Stimulated activated CD8-positive, alpha-beta memory T cell treated with anti-CD3 and anti-CD28 coated beads, Interleukin-12 subunit alpha, Interleukin-12 subunit beta, amount 100 ng/mL, for 24 hours (primary cell): ENCODE measurements at regions not wholly inside any gene's neighbourhood (a gene's known extent, or its start where the extent isn't known, plus 50 kb on each side); places are given as distances from the start of the nearest gene placed in this dataset.
"Not testable (repeated sequence)": the region's sequence is repeated elsewhere in the genome, so short reads cannot be mapped to it uniquely, and the experiment has no call there.

Source experiments
- DNase-seq: peaks from one replicate; pipeline ENCODE4 v3.0.0-alpha.2; 2020; ENCODE audit errors: extremely low read depth

DNA sequence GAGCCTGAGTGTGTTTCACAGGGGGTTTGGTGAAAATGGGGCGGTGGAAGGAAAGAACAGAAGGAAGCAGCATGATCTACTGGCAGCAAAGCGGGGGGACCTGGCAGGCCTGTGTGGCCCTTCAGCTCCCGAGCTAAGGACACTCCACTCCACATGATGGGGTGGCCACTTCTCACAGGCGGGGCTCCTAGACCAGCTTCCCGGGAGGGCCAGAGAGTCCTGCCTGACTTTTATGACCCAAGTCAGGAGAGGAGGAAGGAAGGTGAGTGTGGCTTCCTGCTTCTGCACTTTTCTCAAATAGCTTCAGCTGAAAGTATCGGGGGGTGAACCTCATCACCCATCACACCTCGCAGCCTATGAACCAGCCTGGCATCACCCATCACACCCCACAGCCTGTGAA is 117.5 kb upstream of the AFDN start:
- DNase-seq = no peak

DNA sequence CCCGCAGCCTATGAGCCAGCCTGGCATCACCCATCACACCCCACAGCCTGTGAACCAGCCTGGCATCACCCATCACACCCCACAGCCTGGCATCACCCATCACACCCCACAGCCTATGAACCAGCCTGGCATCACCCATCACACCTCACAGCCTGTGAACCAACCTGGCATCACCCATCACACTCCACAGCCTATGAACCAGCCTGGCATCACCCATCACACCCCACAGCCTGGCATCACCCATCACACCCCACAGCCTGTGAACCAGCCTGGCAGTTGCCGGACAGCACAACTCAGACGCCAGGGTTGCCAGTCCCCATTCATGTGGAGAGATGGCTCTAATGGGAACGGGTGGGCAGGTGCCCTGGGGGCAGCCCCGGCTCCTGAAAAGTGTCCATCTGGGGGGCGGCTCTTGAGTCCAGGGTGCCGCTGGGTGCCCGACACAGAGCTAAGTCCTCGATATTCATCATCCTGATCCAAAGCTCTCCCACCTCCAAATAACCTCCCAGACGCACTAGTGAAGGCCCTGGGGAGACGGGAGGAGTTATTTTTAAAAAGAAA is 116.9 kb upstream of the AFDN start:
- not testable (repeated sequence) for DNase-seq

DNA sequence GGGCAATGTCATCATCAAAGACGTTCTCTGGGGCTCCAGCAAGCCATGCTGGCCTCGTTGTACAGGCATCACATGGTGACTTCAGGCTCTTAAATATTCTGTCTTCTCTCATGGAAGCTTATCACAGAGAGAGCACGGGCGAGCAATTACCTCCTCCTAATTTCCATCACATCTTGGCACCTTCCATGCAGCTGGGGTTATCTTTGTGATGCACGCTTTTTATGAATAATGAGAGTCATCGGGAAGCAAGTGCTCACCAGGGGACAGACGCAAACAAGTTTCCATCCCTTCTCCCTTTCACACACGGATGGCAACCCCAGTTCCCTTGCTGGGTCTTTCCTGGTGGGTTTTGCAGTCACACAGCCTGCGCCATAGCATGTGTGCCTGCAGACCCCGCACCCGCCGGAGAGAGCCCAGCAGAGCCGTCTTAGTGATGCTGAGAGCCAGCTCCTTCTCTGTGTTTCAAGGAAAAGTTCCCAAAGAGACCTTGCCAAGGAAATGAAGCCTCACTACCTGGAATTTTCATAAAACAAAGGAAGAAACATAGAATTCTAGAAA is 116.3 kb upstream of the AFDN start:
- DNase-seq = no peak

DNA sequence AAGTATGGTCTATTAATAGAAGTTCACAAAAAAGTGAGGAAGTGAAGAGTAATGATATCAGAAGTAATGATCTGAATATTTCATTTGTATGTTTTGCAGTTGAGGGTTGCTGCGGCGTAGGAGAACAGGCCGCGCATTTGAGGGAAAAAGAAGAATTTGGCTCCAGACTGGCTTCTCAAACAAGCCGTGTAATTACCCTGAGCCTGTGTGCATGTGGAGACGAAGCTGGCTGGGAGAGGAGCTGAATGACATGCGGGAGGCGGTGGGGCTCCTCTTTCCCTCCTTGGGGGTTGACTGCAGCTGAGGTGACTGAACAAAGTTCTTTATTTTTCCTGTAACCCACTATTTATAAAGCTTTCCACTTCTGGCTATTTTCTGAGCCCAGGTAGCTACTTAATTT is 115.5 kb upstream of the AFDN start:
- DNase-seq = no peak

DNA sequence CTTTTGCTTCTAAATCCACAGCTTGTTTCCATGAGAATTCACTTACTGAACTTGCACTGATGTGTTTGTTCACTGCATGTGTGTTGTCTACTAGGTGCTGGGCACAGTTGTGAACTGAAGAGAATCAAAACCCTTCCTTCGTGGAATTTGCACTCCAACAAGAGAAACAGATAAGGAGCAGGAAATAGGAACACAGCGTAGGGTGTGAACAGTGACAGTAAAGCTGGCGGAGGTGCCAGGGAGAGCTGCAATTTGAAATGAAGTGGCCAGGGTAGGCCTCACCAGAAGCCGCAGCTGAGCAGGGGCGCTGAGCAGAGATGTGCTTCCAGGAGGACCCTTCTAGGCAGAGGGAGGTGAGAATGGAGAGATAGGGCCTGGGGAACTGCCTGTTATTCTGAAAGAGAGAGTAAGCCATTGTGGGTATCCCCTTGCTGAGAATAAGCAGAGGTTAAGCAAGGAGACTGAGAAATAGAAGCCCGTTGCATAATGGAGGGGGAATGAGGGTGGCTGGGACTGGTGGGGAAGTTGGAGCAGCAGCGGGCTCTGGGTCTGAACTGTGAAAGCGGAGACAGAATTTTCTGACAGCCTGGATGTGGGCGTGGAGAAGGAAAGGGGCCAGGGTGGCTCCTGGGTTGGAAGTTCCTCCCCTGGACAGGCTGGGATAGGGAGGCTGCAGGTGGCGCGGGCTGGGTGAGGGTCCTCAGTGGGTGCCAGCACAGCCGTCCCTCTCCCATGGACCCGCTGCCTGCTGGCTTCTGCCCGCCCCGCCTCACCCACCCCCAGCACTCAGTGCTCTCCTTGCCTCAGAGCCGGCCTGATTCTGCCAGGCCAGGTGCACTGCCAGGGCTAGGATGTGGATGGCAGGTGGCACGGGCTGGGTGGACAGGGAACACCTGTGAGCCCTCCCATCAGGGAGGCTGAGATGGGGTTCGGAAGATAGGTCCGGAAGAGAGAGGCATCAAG is 114.7 kb upstream of the AFDN start:
- no peak for DNase-seq

DNA sequence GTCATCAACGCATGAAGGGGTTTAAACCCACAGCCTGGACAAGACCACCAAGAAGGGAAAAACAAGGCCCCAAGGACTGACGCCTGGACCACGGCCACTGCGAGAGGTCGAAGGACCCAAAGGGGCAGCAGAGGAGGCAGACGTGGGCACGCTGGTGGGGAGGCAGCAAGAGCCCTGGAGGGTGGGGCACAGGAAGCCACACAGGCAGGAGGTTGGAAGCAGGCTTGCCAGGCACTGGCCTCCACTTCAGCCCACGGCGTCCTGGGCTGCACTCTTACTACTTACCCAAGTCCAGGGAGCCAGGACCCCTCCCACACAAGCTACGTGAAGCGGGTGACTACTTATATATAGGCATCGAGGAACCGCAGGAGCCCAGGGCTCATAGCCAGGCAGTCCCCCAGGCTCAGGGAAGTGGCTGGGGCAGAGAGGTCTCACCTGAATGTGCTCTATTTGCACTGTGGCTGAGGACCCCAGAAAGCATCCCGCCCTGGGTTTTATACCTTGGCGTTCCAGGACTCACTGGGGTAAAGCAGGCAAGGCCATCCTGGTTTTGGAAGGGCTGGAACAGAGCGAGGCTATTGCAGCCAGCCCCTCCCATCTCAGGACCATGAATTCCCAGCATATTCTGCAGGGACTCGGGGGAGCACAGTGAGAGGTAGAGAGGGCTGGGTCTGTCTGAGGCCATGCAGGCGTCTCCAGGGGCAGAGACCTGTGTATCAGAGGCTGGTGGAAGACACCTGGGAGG is 113.8 kb upstream of the AFDN start:
- no peak for DNase-seq

DNA sequence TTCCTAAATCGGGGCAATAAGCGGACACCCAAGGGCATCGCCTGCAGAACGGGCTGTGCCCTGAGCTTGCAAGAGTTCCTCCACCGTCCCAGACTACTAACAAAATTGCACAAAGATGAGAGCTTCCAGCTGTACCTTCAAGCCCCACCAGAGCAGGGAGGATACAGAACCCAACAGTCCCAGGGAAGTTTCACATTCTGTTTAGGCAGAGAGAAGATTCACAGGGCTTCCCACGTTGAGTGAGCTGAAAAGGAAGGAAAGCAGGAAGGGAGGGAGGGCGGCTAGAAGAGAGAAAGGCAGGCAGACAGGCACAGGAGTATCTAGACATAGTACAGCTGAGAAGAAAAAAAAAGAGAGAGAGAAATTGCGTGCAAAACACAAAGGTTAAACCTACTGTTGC is 112.6 kb upstream of the AFDN start:
- no peak for DNase-seq

DNA sequence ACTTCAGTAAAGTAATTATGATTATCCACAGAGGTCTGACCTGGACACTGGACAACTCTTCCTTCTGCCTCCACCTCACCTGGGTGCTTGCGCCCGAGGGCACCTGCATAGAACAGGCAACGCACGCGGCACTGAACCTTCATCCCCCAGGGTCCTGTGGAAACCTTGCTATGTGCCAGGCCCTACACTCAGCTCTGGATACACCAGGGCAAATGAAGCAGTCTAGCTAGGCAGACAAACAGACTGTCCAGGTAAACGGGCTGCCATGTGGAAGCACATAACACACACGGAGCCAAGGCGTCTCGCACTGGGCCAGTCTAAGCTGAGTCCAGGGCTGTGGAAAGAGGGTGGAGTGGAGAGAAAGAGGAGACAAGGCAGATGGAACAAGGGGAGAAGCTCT is 109.3 kb upstream of the AFDN start:
- no peak for DNase-seq

DNA sequence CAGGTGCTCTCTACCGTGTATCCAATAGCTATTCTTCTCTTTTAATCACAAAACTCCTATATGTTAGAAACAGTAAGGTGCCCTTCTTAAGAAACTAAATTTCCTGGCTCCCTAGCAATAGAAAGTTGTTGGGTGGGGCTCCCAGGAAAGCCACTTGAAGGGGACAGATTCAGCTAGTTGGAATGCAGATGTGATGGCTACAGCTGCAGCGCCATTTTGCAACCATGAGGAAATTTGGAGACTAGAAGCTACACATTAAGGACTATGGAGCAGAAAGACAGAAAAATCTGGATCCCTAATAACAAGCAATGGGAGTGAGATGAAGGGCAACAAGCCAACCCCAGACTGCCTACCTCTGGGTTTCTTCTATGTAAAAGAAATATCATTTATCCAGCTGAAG is 108.8 kb upstream of the AFDN start:
- no peak for DNase-seq

DNA sequence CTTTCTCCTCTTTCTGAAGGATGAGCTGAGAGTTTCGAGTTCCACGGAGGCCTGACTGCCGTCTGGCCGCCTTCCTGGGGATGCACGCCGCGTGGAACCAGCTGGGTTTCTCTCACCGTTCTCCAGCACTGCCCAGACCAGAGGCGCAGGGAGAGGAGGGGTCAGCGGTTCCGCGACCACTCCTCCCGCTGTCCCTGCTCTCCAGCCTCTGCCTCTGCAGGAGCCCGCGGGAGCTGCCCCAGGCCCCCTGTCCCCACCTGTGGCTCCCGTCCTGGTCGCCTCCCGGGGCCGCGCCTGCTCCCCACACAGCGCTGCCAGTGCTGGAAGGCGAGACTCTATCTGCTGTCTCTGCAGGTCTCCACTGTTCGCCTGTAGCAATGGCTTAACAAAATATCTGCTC is 106.8 kb upstream of the AFDN start:
- no peak for DNase-seq

DNA sequence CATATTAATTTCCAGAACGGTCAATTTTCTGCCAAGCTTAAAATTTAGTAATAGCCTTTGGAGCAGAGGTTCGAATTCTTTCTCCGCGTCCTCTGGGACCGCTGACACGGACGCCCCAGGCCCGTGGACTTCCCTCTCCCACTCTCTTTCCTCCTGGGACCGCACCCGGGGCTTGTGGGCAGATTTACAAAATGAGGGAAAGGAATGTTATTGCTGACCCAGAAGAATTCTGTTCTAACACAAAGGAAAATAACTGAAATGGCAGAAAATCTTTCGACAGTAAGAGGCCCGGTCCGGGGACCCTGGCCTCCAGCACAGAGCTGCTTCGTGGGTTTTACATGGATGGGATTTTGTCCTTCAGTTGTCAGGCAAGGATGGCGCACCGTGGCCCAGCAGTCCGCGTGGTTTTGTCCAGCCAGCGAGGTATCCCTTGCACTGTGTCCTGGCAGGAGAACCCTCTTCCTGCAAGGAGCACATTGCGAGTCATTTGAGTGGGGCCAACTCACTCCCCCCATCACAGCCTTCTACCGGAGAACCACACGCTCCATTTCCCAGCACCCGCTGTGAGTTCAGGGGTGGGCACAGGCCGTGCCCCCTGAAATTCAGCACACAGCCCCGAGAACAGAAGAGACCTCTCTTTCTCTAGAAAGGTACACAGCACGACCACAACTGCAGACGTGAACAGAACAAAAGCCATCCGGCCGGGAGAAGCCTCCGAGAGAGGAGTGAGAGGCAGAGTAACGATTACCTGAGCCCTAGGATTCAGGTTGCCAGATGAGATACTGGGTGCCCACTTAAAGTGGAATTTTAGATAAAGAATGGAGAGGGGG is 106.0 kb upstream of the AFDN start:
- no peak for DNase-seq

DNA sequence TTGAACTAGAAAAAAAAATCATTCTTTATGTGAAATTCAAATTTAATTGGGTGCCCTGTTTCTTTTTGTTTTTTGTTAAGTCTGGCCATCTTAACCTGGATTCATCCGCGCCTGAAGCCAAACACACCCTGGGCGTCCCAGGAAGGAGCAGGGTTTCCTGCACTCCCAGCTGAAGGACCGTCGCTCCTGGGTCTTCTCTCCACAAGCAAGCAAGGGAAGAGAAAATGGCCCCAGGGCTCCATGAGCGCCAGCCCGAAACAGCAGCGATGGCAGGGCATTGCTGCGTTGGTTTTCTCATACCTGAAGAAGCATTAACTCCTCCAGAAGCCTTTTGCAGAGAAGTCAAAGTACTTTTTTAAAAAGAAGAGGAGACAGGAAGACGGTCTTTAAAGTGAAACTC is 105.4 kb upstream of the AFDN start:
- no peak for DNase-seq

DNA sequence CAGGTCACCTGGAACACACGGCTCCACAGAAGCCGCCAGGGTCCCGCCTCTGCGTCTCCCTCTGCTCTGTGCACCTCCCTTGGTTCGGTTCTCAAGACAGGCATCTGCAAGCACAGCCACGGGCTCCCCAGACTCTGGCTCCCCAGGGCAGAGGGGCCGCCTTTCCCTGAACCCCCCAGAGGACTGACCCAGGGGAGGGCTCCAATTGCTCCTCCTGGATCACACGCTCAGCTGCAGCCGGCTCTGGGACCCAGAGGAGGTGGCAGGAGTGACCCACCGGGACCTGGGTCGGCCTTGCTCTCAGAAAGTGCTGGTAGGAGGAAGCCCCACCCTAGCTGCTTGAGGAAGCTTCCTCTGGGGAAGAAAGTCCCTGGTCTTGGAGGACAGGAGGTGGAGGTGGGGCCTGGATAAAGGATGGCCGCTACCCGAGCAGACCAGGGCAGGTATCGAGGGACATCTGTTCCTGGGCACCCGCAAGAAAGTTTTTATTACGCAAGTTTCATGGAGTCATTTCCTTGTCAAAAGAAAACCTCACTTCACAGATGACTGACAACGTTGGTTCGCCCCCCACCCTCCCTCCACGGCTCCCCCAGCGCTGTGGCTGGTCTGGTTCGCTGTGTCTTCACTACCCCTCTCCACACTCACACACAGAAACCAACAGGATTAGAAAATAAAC is 103.9 kb upstream of the AFDN start:
- no peak for DNase-seq

DNA sequence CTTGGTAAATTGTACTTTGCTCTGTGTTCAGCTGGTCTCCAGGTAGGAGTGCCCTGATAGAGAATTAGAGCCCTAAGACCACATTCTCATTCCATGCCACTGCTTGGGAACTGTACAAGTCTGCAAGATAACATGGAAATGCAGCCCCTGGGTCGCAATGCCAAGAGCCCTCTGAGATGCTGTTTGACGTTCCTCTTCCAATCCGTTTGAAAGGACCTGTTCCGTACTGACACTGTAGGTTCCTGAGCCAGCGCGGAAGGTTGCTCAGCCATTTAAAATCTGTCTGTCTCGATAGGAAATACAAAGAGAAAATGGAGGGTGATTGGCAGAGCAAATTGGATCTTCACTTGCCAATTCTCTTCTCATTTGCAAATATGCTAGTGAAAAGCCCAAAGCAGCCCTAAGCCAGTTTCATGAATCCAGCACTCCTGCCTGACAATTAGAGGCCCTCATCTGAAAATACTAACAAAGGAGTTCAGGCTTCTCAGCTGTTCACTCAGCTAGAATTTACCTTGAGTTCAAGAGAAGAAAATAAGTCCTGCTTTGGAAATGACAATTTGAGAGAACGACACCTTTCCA is 100.6 kb upstream of the AFDN start:
- no peak for DNase-seq

DNA sequence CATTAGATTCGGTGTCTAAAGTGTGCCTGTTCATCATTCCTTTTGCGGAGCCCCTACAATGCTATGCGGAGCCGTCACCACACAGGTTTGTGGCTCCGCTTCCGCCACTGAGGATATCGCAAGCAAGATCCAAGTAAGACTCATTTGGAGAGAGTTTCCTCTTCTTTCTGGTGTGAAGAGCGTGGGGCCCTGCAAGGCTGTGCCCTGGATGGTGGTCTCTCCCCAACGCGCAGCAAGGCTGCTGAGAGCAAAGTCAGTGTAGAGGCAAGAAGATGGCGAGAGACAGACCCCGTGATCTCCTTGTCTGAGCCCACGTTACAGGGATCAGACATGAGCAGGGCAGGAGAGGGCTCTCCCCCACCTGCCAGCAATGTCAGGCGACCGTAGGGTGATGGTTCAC is 96.3 kb upstream of the AFDN start:
- DNase-seq = no peak

DNA sequence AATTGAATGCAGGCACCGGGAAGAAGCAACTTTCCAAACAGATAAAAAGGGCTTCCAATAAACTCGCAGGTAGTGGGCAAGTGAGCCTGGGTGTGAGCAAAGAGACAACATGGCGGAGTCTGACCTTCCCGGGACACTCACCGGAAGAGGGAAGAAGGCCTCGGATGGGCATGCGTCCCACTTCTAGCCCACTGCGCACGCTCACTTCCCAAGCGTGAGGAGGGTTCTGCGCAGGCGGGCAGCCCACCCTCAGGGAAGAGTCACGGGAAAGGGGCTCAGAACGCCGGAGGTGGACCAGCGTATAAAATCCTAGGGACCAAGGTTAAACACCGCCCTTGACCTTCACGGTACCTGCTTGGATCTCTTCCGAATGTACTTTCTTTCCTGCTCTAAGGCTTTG is 95.5 kb upstream of the AFDN start:
- DNase-seq = no peak

DNA sequence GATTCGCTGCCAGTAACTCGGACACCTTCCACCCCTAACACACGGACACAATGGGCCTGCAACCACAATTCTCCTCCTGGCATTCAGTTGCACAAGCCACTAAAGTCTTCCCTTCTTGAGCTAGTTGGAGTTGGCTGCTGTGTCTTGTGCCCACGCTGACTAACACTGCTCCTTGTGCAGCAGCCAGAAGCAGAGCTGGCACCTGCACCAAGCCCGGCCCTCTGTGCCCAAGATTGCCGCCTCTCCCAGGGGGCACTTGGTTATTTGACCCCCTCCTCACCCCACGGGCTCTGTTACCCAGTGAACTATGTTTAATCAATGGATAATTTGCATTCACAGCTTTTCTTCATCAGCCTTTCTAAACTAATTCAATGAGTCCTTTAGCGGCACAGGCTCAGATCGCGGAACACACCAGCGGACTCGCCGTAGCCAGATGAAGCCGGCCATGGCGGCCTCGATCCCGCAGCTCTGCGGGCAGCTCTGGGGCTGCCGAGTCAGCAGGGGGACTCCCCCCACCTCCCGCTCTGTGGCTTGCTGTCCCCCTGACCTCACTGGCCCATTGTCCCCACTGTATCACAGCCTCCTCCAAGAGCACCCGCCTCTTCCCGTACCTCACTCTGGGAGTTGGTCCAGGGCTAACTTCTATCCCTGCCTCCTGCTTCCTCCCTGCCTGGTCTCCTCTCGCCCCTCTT is 94.8 kb upstream of the AFDN start:
- DNase-seq = no peak

DNA sequence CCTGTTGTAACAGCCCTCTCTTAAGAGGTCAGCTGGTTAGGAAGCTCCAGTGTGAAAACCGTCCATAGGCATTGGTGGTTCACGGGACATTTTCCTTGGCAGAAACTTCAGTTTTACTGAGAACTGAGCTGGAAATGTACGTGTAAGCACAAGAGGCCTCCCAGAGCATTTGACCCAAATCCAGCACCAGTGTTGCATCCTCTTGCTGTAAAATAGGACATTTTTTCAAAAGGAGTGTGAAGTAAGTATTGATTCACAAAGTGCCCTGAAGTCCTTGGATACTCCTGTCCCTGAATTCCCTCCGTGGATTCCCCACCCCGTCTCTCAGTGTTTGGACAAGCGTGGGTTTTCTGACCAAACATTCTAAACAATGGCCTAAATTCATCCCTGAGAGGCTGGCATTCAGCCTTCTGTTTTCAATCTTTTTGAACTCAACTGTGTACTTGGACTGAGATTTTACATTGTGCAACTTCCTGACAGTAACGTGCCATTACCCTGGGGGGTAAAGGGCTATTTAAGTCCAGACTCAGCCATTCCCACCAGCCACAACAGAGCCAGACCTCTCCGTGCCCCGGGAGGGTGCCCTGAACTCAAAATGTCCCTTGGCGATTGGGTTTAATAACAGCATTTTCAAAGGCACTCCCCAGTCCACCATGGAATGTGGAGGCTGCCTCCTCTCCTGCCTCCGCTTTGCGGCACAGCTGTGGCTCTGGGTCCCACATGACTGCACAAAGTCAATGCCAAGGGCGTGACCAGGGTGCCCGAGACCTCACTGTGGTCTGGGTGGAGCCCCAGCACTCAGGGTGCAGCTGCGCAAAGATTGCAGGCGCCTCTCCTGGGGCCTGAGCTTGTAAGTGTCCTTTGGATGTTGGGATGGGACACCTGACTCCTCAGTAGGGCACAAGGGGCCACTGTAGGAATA is 92.7 kb upstream of the AFDN start:
- DNase-seq = no peak

DNA sequence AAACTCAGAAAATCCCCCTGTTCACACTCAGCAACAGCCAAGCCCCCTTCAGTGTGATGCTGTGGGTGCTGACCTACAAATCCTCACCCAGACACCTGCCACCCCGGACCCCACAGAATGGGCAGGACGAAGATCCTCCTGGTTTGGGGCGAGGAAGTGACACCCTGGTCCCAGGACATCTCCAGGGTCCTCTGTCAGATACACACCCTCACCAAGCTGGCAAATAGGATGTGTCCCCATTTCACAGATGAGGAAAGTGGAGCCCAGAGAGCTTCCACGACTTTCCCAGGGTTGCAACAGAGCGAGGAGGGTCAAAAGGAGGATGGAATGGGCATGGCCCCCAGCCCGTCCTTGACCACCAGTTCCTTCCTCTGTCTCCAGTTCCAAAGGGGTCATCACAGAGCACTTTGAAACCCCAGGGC is 92.0 kb upstream of the AFDN start:
- DNase-seq = no peak
